Activated CD4-positive, alpha-beta T cell treated with anti-CD3 and anti-CD28 coated beads, Interleukin-2, Interleukin-4, amounts not matched to agents 100 ng/mL and 50 ng/mL, durations not matched to agents 16 hours and 8 hours (primary cell): ENCODE measurements at regions not wholly inside any gene's neighbourhood (a gene's known extent, or its start where the extent isn't known, plus 50 kb on each side); places are given as distances from the start of the nearest gene placed in this dataset.

Experiments used
- DNase-seq: peaks from one replicate; pipeline ENCODE4 v3.0.0-alpha.2; 2020; ENCODE audit warnings: low spot score

- no peak for DNase-seq
Observed at GRCh38 chr21:27818847-27819246, 852.0 kb upstream of the ADAMTS5 start.

GRCh38 chr21:27817902-27818623 lies 851.2 kb upstream of the ADAMTS5 start:
- no peak for DNase-seq

GRCh38 chr21:27817074-27817473 lies 850.2 kb upstream of the ADAMTS5 start:
- no peak for DNase-seq

- no peak for DNase-seq
Observed at GRCh38 chr21:27816301-27816700, 849.4 kb upstream of the ADAMTS5 start.

GRCh38 chr21:27814226-27814625 lies 847.3 kb upstream of the ADAMTS5 start:
- DNase-seq: no peak

GRCh38 chr21:27813750-27814149 lies 846.9 kb upstream of the ADAMTS5 start:
- no peak for DNase-seq

- no peak for DNase-seq
Observed at GRCh38 chr21:27813344-27813743, 846.5 kb upstream of the ADAMTS5 start.

- DNase-seq: no peak
Observed at GRCh38 chr21:27812279-27812678, 845.4 kb upstream of the ADAMTS5 start.

GRCh38 chr21:27808923-27809322 lies 842.0 kb upstream of the ADAMTS5 start:
- DNase-seq: no peak

- no peak for DNase-seq
Observed at GRCh38 chr21:27807596-27807995, 840.7 kb upstream of the ADAMTS5 start.

GRCh38 chr21:27806281-27806680 lies 839.4 kb upstream of the ADAMTS5 start:
- no peak for DNase-seq

GRCh38 chr21:27805696-27806095 lies 838.8 kb upstream of the ADAMTS5 start:
- DNase-seq: no peak

GRCh38 chr21:27804515-27804914 lies 837.6 kb upstream of the ADAMTS5 start:
- DNase-seq: no peak

- DNase-seq: no peak
Observed at GRCh38 chr21:27803571-27803970, 836.7 kb upstream of the ADAMTS5 start.

GRCh38 chr21:27802816-27803475 lies 836.1 kb upstream of the ADAMTS5 start:
- DNase-seq: peak; percentile 35

- no peak for DNase-seq
Observed at GRCh38 chr21:27799861-27800260, 833.0 kb upstream of the ADAMTS5 start.

- DNase-seq: no peak
Observed at GRCh38 chr21:27796106-27796505, 829.2 kb upstream of the ADAMTS5 start.

GRCh38 chr21:27795418-27795817 lies 828.5 kb upstream of the ADAMTS5 start:
- DNase-seq: no peak

- DNase-seq: no peak
Observed at GRCh38 chr21:27793901-27794300, 827.0 kb upstream of the ADAMTS5 start.

- no peak for DNase-seq
Observed at GRCh38 chr21:27787046-27787445, 820.2 kb upstream of the ADAMTS5 start.

- no peak for DNase-seq
Observed at GRCh38 chr21:27779606-27780005, 812.7 kb upstream of the ADAMTS5 start.

GRCh38 chr21:27776925-27777553 lies 810.2 kb upstream of the ADAMTS5 start:
- DNase-seq: no peak

GRCh38 chr21:27772816-27773215 lies 805.9 kb upstream of the ADAMTS5 start:
- DNase-seq: no peak
